ENCODE measurements at regions not wholly inside any gene's neighbourhood (a gene's known extent, or its start where the extent isn't known, plus 50 kb on each side); places are given as distances from the start of the nearest gene placed in this dataset.

DNA sequence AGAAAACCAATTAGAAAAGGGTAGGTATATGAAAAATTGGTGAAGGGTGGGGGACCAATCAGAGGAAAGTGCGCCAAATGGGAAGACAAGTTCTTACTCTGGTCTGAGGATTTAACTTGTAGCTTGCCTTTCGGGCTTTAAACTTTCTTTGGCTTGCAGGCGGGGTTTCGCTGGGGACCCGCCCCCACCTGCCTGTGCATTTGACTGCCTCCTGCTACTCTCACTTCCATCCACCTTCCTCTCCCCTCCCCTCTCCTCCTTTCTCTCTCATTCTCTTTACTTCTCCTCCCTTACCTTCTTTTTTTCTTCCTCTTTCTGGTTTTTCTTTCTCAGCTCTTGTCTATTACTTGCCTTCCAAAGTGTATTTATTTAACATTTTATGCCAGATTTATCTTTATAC is 278.8 kb downstream of the DNAJB9 start:
- TF ChIP-seq EZH2 (IDR thresholded peaks at IDR 0.05; ENCODE audit: low read length, missing control alignments) = no peak
- TF ChIP-seq, protein P1, sequence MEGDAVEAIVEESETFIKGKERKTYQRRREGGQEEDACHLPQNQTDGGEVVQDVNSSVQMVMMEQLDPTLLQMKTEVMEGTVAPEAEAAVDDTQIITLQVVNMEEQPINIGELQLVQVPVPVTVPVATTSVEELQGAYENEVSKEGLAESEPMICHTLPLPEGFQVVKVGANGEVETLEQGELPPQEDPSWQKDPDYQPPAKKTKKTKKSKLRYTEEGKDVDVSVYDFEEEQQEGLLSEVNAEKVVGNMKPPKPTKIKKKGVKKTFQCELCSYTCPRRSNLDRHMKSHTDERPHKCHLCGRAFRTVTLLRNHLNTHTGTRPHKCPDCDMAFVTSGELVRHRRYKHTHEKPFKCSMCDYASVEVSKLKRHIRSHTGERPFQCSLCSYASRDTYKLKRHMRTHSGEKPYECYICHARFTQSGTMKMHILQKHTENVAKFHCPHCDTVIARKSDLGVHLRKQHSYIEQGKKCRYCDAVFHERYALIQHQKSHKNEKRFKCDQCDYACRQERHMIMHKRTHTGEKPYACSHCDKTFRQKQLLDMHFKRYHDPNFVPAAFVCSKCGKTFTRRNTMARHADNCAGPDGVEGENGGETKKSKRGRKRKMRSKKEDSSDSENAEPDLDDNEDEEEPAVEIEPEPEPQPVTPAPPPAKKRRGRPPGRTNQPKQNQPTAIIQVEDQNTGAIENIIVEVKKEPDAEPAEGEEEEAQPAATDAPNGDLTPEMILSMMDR (conservative IDR thresholded peaks at IDR 0.05 in 1 of 2, IDR thresholded peaks at IDR 0.05 in 1 of 2; ENCODE audit: low read depth in 1 of 2, low read length in 2 of 2) = no peak
- Histone ChIP-seq H3K9ac (ENCODE audit: insufficient read depth, low read length) (no peak overlapping the region), H3K79me2 (ENCODE audit: control insufficient read depth, insufficient read depth, low read length) (no peaks in the 10 kb centered on the region), H3K27me3 (ENCODE audit: control insufficient read depth, insufficient read depth, low read length) (no peaks in the 10 kb centered on the region), H3K27ac (ENCODE audit: insufficient read depth, low read length) (no peak overlapping the region), H3K4me1 (ENCODE audit: control insufficient read depth, extremely low read depth, insufficient read depth, low read length) (no peaks in the 10 kb centered on the region), H3K36me3 (ENCODE audit: control insufficient read depth, insufficient read depth, low read length) (no peaks in the 10 kb centered on the region), H2AFZ (ENCODE audit: low read length) (no peak overlapping the region), H3K9me3 (ENCODE audit: control insufficient read depth, insufficient read depth, low read depth, low read length) (no peaks in the 10 kb centered on the region), H3K4me2 (ENCODE audit: extremely low read depth, insufficient read depth, low read length) (no peak overlapping the region), H4K20me1 (ENCODE audit: control insufficient read depth, extremely low read depth, insufficient read depth, low read length) (no peaks in the 10 kb centered on the region), H3K4me3 (replicated peaks in 1 of 4; ENCODE audit: control extremely low read depth in 1 of 4, insufficient read depth in 1 of 4, low read depth in 3 of 4, low read length in 4 of 4) (no peak overlapping the region)
- no peak for DNase-seq (ENCODE audit: low read depth in 2 of 2)

DNA sequence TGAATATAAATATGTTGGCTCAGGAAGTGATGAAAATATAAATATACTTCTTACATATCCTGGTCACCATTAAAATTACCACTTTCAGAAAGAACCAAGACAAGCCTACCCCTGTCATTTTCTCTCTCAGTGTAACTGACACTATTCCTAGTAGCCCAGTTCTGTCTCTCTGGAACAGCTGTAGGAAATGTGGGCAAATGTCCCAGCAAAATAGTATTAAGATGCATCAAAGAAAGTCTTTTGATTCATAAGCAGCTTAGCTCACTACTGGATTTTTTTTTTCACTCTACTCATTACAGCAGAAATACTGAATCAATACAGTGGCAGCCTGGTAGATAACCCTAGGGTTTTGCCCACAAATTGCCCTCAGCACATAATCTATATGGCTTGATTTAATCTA is 290.9 kb downstream of the DNAJB9 start:
- Histone ChIP-seq H3K4me1 (ENCODE audit: control insufficient read depth, extremely low read depth, insufficient read depth, low read length) (no peaks in the 10 kb centered on the region), H3K36me3 (ENCODE audit: control insufficient read depth, insufficient read depth, low read length) (no peaks in the 10 kb centered on the region), H3K4me3 (replicated peaks in 1 of 4; ENCODE audit: control extremely low read depth in 1 of 4, insufficient read depth in 1 of 4, low read depth in 3 of 4, low read length in 4 of 4) (no peak overlapping the region), H2AFZ (ENCODE audit: low read length) (no peak overlapping the region), H4K20me1 (ENCODE audit: control insufficient read depth, extremely low read depth, insufficient read depth, low read length) (no peaks in the 10 kb centered on the region), H3K27me3 (ENCODE audit: control insufficient read depth, insufficient read depth, low read length) (no peaks in the 10 kb centered on the region), H3K9ac (ENCODE audit: insufficient read depth, low read length) (no peak overlapping the region), H3K4me2 (ENCODE audit: extremely low read depth, insufficient read depth, low read length) (no peak overlapping the region), H3K27ac (ENCODE audit: insufficient read depth, low read length) (no peak overlapping the region), H3K79me2 (ENCODE audit: control insufficient read depth, insufficient read depth, low read length) (no peaks in the 10 kb centered on the region), H3K9me3 (ENCODE audit: control insufficient read depth, insufficient read depth, low read depth, low read length) (no peaks in the 10 kb centered on the region)
- TF ChIP-seq EZH2 (IDR thresholded peaks at IDR 0.05; ENCODE audit: low read length, missing control alignments) = no peak
- TF ChIP-seq, protein P1 (conservative IDR thresholded peaks at IDR 0.05 in 1 of 2, IDR thresholded peaks at IDR 0.05 in 1 of 2; ENCODE audit: low read depth in 1 of 2, low read length in 2 of 2) = no peak
- no peak for DNase-seq (ENCODE audit: low read depth in 2 of 2)

DNA sequence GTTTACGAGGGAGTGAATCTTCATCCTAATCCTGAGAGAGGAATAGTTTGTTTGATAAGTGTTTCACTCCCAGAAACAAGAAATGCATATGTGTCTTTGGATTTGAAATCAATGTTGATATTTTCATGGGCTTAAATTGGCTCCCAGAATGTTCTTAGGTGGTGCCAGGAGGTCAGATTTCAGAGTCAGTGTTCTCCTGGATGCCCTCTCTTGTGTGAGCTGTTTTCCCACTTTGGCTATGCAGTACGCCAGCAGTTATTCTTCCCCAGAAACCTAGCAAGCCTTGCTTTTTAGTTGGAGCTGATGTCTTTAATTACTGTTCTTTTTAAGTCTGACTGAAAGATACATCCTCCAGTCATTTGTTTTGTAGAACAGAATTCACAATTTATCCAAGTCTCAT is 291.4 kb downstream of the DNAJB9 start:
- H3K9ac ChIP-seq (ENCODE audit: insufficient read depth, low read length) = no peak overlapping the region
- TF ChIP-seq, protein P1 (conservative IDR thresholded peaks at IDR 0.05 in 1 of 2, IDR thresholded peaks at IDR 0.05 in 1 of 2; ENCODE audit: low read depth in 1 of 2, low read length in 2 of 2) = no peak
- TF ChIP-seq EZH2 (IDR thresholded peaks at IDR 0.05; ENCODE audit: low read length, missing control alignments) = no peak
- no peaks in the 10 kb centered on the region for H3K9me3 ChIP-seq (ENCODE audit: control insufficient read depth, insufficient read depth, low read depth, low read length)
- H3K4me2 ChIP-seq (ENCODE audit: extremely low read depth, insufficient read depth, low read length) = no peak overlapping the region
- H3K27me3 ChIP-seq (ENCODE audit: control insufficient read depth, insufficient read depth, low read length) = no peaks in the 10 kb centered on the region
- no peaks in the 10 kb centered on the region for H3K79me2 ChIP-seq (ENCODE audit: control insufficient read depth, insufficient read depth, low read length)
- H3K4me3 ChIP-seq (replicated peaks in 1 of 4; ENCODE audit: control extremely low read depth in 1 of 4, insufficient read depth in 1 of 4, low read depth in 3 of 4, low read length in 4 of 4) = no peak overlapping the region
- H3K4me1 ChIP-seq (ENCODE audit: control insufficient read depth, extremely low read depth, insufficient read depth, low read length) = no peaks in the 10 kb centered on the region
- H2AFZ ChIP-seq (ENCODE audit: low read length) = no peak overlapping the region
- no peaks in the 10 kb centered on the region for H4K20me1 ChIP-seq (ENCODE audit: control insufficient read depth, extremely low read depth, insufficient read depth, low read length)
- no peak for DNase-seq (ENCODE audit: low read depth in 2 of 2)
- H3K36me3 ChIP-seq (ENCODE audit: control insufficient read depth, insufficient read depth, low read length) = no peaks in the 10 kb centered on the region
- H3K27ac ChIP-seq (ENCODE audit: insufficient read depth, low read length) = no peak overlapping the region

Measured in fibroblast of lung (primary cell).